Stomach (tissue), 8 donors: ENCODE measurements at regions not wholly inside any gene's neighbourhood (a gene's known extent, or its start where the extent isn't known, plus 50 kb on each side); places are given as distances from the start of the nearest gene placed in this dataset.
"Not testable (repeated sequence)": the region's sequence is repeated elsewhere in the genome, so short reads cannot be mapped to it uniquely, and the experiment has no call there.

Source experiments
- DNase-seq, 2 donors: peaks; one replicate each; pipeline versions ENCODE4 v3.0.0 to v3.0.0-alpha.2; 2013 to 2019
- H3K27ac ChIP-seq, 5 donors: fragments of 200-600 bp in 4 of 5; sonication (generic) in 4 of 5; one replicate each; pipeline ENCODE4 v1.5.1; 2013 to 2019; ENCODE audit warnings: mild to moderate bottlenecking in 1 of 5, moderate library complexity in 1 of 5
- H3K27me3 ChIP-seq, 3 donors: fragments of 200-600 bp; sonication (generic); one replicate each; pipeline ENCODE4 v1.5.1; 2017 to 2019; ENCODE audit warnings: mixed run types in 1 of 3
- H3K36me3 ChIP-seq, 4 donors: fragments of 200-600 bp; sonication (generic); 1 replicate in 3 of 4; 2 replicates in 1 of 4; pipeline ENCODE4 v1.5.1; 2016 to 2019
- H3K4me1 ChIP-seq, 4 donors: fragments of 200-600 bp; sonication (generic); one replicate each; pipeline ENCODE4 v1.5.1; 2016 to 2019
- H3K4me3 ChIP-seq, 4 donors: fragments of 200-600 bp; sonication (generic) in 3 of 4; one replicate each; pipeline ENCODE4 v1.5.1; 2016 to 2019; ENCODE audit warnings: mild to moderate bottlenecking in 1 of 4
- H3K9me3 ChIP-seq, 4 donors: fragments of 200-600 bp; sonication (generic); one replicate each; pipeline ENCODE4 v1.5.1; 2016 to 2019
- CTCF ChIP-seq, 7 experiments: fragments of 450-650 bp in 4 of 7; fragments of 200-600 bp in 3 of 7; sonication (generic) in 3 of 7; IDR thresholded peaks; one replicate each; pipeline ENCODE4 v1.5.1; 2016 to 2019; ENCODE audit warnings: antibody characterized with exemption in 7 of 7, control low read depth in 2 of 7, mild to moderate bottlenecking in 1 of 7
- EP300 ChIP-seq: sonication (generic); formaldehyde crosslinking; IDR thresholded peaks from one replicate; pipeline ENCODE4 v1.6.1; 2017; ENCODE audit warnings: antibody characterized with exemption
- POLR2A ChIP-seq, 4 donors: fragments of 450-650 bp; IDR thresholded peaks; one replicate each; pipeline ENCODE4 v1.6.1; 2016; ENCODE audit warnings: antibody characterized with exemption in 4 of 4, control low read depth in 2 of 4, mild to moderate bottlenecking in 1 of 4, moderate library complexity in 1 of 4
- POLR2AphosphoS5 ChIP-seq, 3 donors: sonication (generic); formaldehyde crosslinking; IDR thresholded peaks; one replicate each; pipeline ENCODE4 v1.6.1; 2016; ENCODE audit warnings: antibody characterized with exemption in 3 of 3
- WGBS, 5 donors: extraction: QIAGEN DNeasy Blood & Tissue Kit in 3 of 5; methylation state at CpG; one replicate each; pipeline versions ENCODE4 v1.1.5 to v1.1.7; 2013 to 2018; 5-methylcytosine and 5-hydroxymethylcytosine counted together
- intact Hi-C: fragments of 100-400 bp; cut with DNase I; formaldehyde crosslinking; loops from one replicate; pipeline ENCODE4 v1.15.1; 2023; ENCODE audit warnings: low total_unique reads
- donor health status: healthy with polysubstance abuse.
- donor health status: Bipolar disorder and iron deficiency.
- donor health status: healthy.

- Histone ChIP-seq H3K36me3 (no peaks in the 10 kb centered on the region), H3K27me3 (no peaks in the 10 kb centered on the region), H3K27ac (no peak overlapping the region), H3K9me3 (no peaks in the 10 kb centered on the region), H3K4me3 (no peak overlapping the region), H3K4me1 (no peaks in the 10 kb centered on the region)
- intact Hi-C loops = no loop called here
- no peak for TF ChIP-seq POLR2A (IDR thresholded peaks at IDR 0.05)
- no peak for TF ChIP-seq POLR2AphosphoS5 (IDR thresholded peaks at IDR 0.05)
- WGBS, 5 donors = 89 to 93% (median 91%) methylated on average over 4 of the region's 4 CpGs
- no peak for DNase-seq
These were observed 982.8 kb upstream of the ROBO1 start for GRCh38 chr3:80750637-80751036.

- TF ChIP-seq EP300 (no peak), POLR2A (IDR thresholded peaks at IDR 0.05) (no peak), POLR2AphosphoS5 (IDR thresholded peaks at IDR 0.05) (no peak), CTCF (IDR thresholded peaks at IDR 0.05) (no peak)
- Histone ChIP-seq H3K9me3 (no peaks in the 10 kb centered on the region), H3K4me1 (peaks cover 0 to 4% (median 0%) of the 10 kb centered on the region in 4 donors), H3K36me3 (no peaks in the 10 kb centered on the region), H3K4me3 (no peak overlapping the region), H3K27ac (no peak overlapping the region), H3K27me3 (no peaks in the 10 kb centered on the region)
- intact Hi-C loops = no loop called here
- no peak for DNase-seq
- 77 to 93% (median 88%) methylated on average over 2 of the region's 2 CpGs for WGBS, 5 donors
These were observed 967.1 kb upstream of the ROBO1 start for GRCh38 chr3:80734920-80735319.

- no peaks in the 10 kb centered on the region for H3K27me3 ChIP-seq
- no peaks in the 10 kb centered on the region for H3K9me3 ChIP-seq
- no peaks in the 10 kb centered on the region for H3K36me3 ChIP-seq
- WGBS, 5 donors = 57 to 88% (median 77%) methylated on average over 1 of the region's 1 CpG
- H3K27ac ChIP-seq = peak overlapping the region in 4 of 5 donors; percentile 44 to 70 (median 54)
- TF ChIP-seq EP300 = no peak
- no peak for TF ChIP-seq POLR2A (IDR thresholded peaks at IDR 0.05)
- TF ChIP-seq POLR2AphosphoS5 (IDR thresholded peaks at IDR 0.05) = no peak
- no peak for TF ChIP-seq CTCF (IDR thresholded peaks at IDR 0.05)
- intact Hi-C loops = no loop called here
- H3K4me1 ChIP-seq = peaks cover 0 to 4% (median 0%) of the 10 kb centered on the region in 4 donors
- no peak overlapping the region for H3K4me3 ChIP-seq
- no peak for DNase-seq
These were observed 966.7 kb upstream of the ROBO1 start for GRCh38 chr3:80734483-80734882.

- TF ChIP-seq POLR2AphosphoS5 (IDR thresholded peaks at IDR 0.05) = peak in 2 of 3 donors; percentile 26 to 54
- TF ChIP-seq POLR2A (IDR thresholded peaks at IDR 0.05) = no peak
- Histone ChIP-seq H3K4me1 (peaks cover 0 to 4% (median 0%) of the 10 kb centered on the region in 4 donors), H3K4me3 (no peak overlapping the region), H3K36me3 (no peaks in the 10 kb centered on the region), H3K27ac (peak overlapping the region; percentile 13 to 70 (median 52)), H3K27me3 (no peaks in the 10 kb centered on the region), H3K9me3 (no peaks in the 10 kb centered on the region)
- intact Hi-C loops = no loop called here
- peak; percentile 57 to 92 for DNase-seq
- WGBS, 5 donors = 10 to 34% (median 13%) methylated on average over 5 of the region's 5 CpGs
These were observed 965.9 kb upstream of the ROBO1 start for GRCh38 chr3:80733522-80734176.

- H3K36me3 ChIP-seq, H3K4me1 ChIP-seq, intact Hi-C loops, H3K27me3 ChIP-seq, H3K4me3 ChIP-seq, H3K27ac ChIP-seq, DNase-seq, H3K9me3 ChIP-seq: not testable (repeated sequence)
- 87 to 95% (median 90%) methylated on average over 3 of the region's 3 CpGs for WGBS, 5 donors
These were observed 959.8 kb upstream of the ROBO1 start for GRCh38 chr3:80727561-80727960.

- intact Hi-C loops, H3K4me1 ChIP-seq, H3K4me3 ChIP-seq, H3K27me3 ChIP-seq, H3K27ac ChIP-seq, DNase-seq, H3K36me3 ChIP-seq: not testable (repeated sequence)
- peaks cover 0 to 27% (median 9%) of the 10 kb centered on the region in 4 donors for H3K9me3 ChIP-seq
- 84 to 92% (median 86%) methylated on average over 4 to 5 of the region's 5 CpGs for WGBS, 5 donors
These were observed 942.0 kb upstream of the ROBO1 start for GRCh38 chr3:80709597-80710322.
